ENCODE measurements at regions not wholly inside any gene's neighbourhood (a gene's known extent, or its start where the extent isn't known, plus 50 kb on each side); places are given as distances from the start of the nearest gene placed in this dataset.

DNA sequence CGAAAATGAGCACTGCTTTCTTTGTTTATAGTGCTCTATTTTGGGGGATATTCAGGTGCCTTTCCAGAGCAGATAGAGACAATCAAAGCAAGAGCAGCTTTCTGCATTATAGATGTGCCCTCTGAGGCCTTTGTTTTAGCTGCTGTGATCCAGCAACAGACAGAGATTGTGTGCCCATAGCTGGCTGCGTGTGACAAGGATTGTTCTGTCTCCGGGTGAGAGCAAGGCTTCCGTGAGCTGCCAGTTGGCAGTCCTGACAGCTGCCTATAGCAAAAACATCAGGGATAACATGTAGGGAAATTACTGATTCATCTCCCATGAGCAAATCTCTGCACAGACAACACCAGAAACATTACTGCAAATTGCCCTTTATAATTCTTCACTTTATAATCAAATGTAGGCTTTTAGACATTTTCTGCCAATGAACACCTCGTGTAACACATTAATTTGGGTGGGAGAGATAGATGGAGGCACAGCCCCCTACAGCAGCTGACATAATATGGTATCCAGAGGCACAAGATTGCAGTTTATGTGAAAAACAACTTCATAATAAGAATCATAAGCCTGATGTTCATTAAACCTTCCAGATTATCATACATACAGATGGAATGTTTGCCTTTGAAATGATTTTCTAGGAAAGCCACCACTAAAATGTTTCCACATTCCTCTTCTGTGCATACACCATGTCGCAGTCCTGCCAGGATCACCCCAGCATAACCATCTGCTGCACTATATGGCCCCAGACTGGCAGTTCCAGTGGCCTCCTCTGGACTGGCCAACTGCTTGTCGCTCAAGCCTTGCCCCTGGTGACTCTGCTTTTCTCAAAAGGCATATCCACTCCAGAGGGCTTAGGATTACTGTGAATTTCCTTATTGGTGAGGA, 131.2 kb downstream of the TRIB2 start:
- Histone ChIP-seq H2AFZ (ENCODE audit: low read depth, low read length) (no peak overlapping the region), H4K20me1 (replicated peaks; ENCODE audit: control insufficient read depth, insufficient read depth, low read length) (no peaks in the 10 kb centered on the region), H3K4me1 (replicated peaks in 1 of 2; ENCODE audit: control insufficient read depth in 2 of 2, insufficient read depth in 2 of 2, low read length in 2 of 2) (peaks cover 0 to 4% of the 10 kb centered on the region in 2 experiments; a peak in 2 of 5 replicates), H3K36me3 (ENCODE audit: control insufficient read depth, insufficient read depth, low read length) (no peaks in the 10 kb centered on the region), H3K4me2 (ENCODE audit: insufficient read depth, low read length) (no peak overlapping the region), H3K79me2 (ENCODE audit: control insufficient read depth, insufficient read depth, low read length) (no peaks in the 10 kb centered on the region), H3K4me3 (no peak overlapping the region), H3K27me3 (ENCODE audit: control insufficient read depth in 2 of 2, insufficient read depth in 2 of 2, low read length in 2 of 2) (peaks cover 6 to 20% of the 10 kb centered on the region in 2 experiments; a peak in 3 of 5 replicates), H3K9ac (ENCODE audit: insufficient read depth in 1 of 2, low read depth in 2 of 2, low read length in 2 of 2) (no peak overlapping the region), H3K27ac (ENCODE audit: extremely low read depth, low read depth, low read length) (no peak overlapping the region), H3K9me1 (ENCODE audit: control insufficient read depth, insufficient read depth, low read length) (no peaks in the 10 kb centered on the region), H3K9me3 (replicated peaks; ENCODE audit: control insufficient read depth, insufficient read depth, low read depth, low read length) (no peaks in the 10 kb centered on the region)
- in situ Hi-C loops (cut with MboI) (no loop called here), intact Hi-C loops (cut with micrococcal nuclease) (no loop called here)
- no peak for TF ChIP-seq TOE1 (IDR thresholded peaks at IDR 0.05; ENCODE audit: borderline replicate concordance)
- TF ChIP-seq TOE1 (CRISPR knock-in tag; IDR thresholded peaks at IDR 0.05; ENCODE audit: borderline replicate concordance, low read depth), result no peak
- TF ChIP-seq SREBF2 (CRISPR knock-in tag; IDR thresholded peaks at IDR 0.05), result no peak
- TF ChIP-seq, protein P1, sequence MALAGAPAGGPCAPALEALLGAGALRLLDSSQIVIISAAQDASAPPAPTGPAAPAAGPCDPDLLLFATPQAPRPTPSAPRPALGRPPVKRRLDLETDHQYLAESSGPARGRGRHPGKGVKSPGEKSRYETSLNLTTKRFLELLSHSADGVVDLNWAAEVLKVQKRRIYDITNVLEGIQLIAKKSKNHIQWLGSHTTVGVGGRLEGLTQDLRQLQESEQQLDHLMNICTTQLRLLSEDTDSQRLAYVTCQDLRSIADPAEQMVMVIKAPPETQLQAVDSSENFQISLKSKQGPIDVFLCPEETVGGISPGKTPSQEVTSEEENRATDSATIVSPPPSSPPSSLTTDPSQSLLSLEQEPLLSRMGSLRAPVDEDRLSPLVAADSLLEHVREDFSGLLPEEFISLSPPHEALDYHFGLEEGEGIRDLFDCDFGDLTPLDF (CRISPR knock-in tag; IDR thresholded peaks at IDR 0.05), result no peak
- no peak for TF ChIP-seq TAF1 (IDR thresholded peaks at IDR 0.05; ENCODE audit: control insufficient read depth, extremely low read depth, insufficient read depth, low read length, severe bottlenecking)
- CTCF ChIA-PET (ENCODE audit: low intra/inter-chr PET ratio), result no interaction called here
- ATAC-seq (no peak), FAIRE-seq (no peak), DNase-seq (ENCODE audit: extremely low read depth in 1 of 4, low spot score in 3 of 4) (no peak)
- WGBS (ENCODE audit: insufficient coverage, low coverage, missing lambda C conversion rate), result 2% methylated on average over 7 of the region's 7 CpGs
- BruUV-seq (replicated peaks), result no TSS peak
- POLR2A ChIA-PET, result no interaction called here
